ENCODE measurements at regions not wholly inside any gene's neighbourhood (a gene's known extent, or its start where the extent isn't known, plus 50 kb on each side); places are given as distances from the start of the nearest gene placed in this dataset.

DNA sequence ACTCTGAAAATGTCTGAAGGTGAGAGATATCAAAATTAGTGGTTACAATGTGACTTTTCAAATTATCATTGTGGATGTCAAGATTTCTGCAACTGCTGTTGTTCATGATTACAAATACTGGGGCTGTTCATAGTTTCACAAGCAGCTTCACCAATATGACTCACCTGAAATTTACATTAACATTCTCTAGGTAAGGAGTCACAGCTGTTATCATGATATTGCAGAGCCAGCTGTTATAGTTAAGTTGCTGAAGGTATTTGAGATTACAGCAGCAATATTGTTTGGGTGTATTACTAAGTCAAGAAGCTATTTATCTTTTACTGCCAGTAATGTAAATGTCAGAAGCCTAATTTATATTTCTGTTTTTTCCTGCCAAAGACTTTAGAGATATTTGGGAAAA lies 140.0 kb downstream of the MC4R start:
- Histone ChIP-seq H3K4me3 (ENCODE audit: low read length) (no peak overlapping the region), H3K27ac (ENCODE audit: low read length) (no peak overlapping the region), H3K27me3 (ENCODE audit: low read depth, low read length) (peaks cover 27% of the 10 kb centered on the region), H3K4me2 (ENCODE audit: low read length) (no peak overlapping the region), H3K9ac (ENCODE audit: low read length) (no peak overlapping the region), H2AFZ (ENCODE audit: low read depth, low read length) (no peak overlapping the region), H3K36me3 (replicated peaks; ENCODE audit: low read depth, low read length) (no peaks in the 10 kb centered on the region), H4K20me1 (ENCODE audit: insufficient read depth, low read length) (no peaks in the 10 kb centered on the region), H3K9me3 (ENCODE audit: insufficient read depth, low read length) (no peaks in the 10 kb centered on the region), H3K4me1 (ENCODE audit: low read length) (no peaks in the 10 kb centered on the region), H3K79me2 (ENCODE audit: low read length) (no peaks in the 10 kb centered on the region)
- no peak for TF ChIP-seq CTCF (IDR thresholded peaks at IDR 0.05; ENCODE audit: low read depth, low read length)
- no peak for TF ChIP-seq EZH2phosphoT487 (IDR thresholded peaks at IDR 0.05; ENCODE audit: low read depth)

DNA sequence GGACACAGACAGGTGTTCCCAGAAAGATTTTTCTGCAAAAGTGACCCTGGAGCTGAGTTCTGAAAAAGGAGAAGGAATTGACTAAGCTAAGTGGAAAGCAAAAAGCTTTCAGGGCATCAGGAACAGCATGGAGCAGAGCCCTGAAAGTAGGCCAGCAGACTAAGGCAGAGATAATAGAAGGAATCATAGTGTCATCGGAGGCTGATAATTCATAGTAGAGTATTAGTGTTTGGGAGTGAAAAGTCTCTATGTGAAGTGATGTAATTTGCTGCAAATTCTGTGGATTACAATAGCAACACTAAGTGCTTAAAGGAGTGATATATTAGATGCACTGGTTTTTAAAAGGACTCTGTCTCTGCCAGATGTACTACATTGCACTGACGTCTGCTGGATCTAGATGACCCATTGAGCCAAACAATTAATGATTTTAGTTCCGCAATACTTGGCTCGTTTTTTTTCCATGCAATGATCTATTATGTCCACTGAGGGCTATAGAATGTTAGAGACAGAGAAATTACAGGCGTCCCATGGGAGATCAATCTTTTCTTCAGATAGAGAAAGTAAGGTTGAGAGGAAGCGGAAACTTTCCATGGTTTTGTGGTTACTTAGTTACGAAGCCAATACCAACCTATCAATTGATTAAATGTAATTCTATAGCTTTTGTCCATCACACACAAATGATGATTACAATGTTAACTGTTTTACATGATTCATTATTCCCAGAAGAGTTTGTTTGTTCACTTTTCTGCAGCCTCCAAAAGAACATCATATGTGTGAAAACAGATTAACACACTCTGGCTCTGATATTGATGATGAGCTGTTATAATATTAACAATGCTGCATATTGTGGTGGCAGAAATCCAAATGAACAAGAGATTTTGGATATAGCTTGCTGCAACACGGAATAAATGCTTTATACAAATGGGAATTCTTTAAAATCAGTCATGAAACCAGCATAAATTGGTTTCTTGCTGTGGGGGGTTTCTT lies 143.7 kb downstream of the MC4R start:
- Histone ChIP-seq H4K20me1 (ENCODE audit: insufficient read depth, low read length) (no peaks in the 10 kb centered on the region), H3K9me3 (ENCODE audit: insufficient read depth, low read length) (peaks cover 18% of the 10 kb centered on the region), H3K4me2 (ENCODE audit: low read length) (no peak overlapping the region), H3K27me3 (ENCODE audit: low read depth, low read length) (peaks cover 3% of the 10 kb centered on the region; the same call in 1 of the 2 replicates), H3K79me2 (ENCODE audit: low read length) (no peaks in the 10 kb centered on the region), H3K4me3 (ENCODE audit: low read length) (no peak overlapping the region), H3K4me1 (ENCODE audit: low read length) (no peaks in the 10 kb centered on the region), H3K27ac (ENCODE audit: low read length) (no peak overlapping the region), H3K9ac (ENCODE audit: low read length) (no peak overlapping the region), H2AFZ (ENCODE audit: low read depth, low read length) (no peak overlapping the region), H3K36me3 (replicated peaks; ENCODE audit: low read depth, low read length) (no peaks in the 10 kb centered on the region)
- TF ChIP-seq EZH2phosphoT487 (IDR thresholded peaks at IDR 0.05; ENCODE audit: low read depth), result no peak

GRCh38 chr18:60215432-60215831 lies 157.1 kb downstream of the MC4R start:
- Histone ChIP-seq H3K27ac (ENCODE audit: low read length) (no peak overlapping the region), H3K4me3 (ENCODE audit: low read length) (no peak overlapping the region), H3K4me2 (ENCODE audit: low read length) (no peak overlapping the region), H2AFZ (ENCODE audit: low read depth, low read length) (no peak overlapping the region), H3K36me3 (replicated peaks; ENCODE audit: low read depth, low read length) (no peaks in the 10 kb centered on the region), H3K9ac (ENCODE audit: low read length) (no peak overlapping the region), H3K4me1 (ENCODE audit: low read length) (peaks cover 7% of the 10 kb centered on the region), H3K79me2 (ENCODE audit: low read length) (no peaks in the 10 kb centered on the region), H3K27me3 (ENCODE audit: low read depth, low read length) (no peaks in the 10 kb centered on the region), H3K9me3 (ENCODE audit: insufficient read depth, low read length) (no peaks in the 10 kb centered on the region), H4K20me1 (ENCODE audit: insufficient read depth, low read length) (no peaks in the 10 kb centered on the region)
- TF ChIP-seq CTCF (IDR thresholded peaks at IDR 0.05; ENCODE audit: low read depth, low read length) (no peak), EZH2phosphoT487 (IDR thresholded peaks at IDR 0.05; ENCODE audit: low read depth) (no peak)

DNA sequence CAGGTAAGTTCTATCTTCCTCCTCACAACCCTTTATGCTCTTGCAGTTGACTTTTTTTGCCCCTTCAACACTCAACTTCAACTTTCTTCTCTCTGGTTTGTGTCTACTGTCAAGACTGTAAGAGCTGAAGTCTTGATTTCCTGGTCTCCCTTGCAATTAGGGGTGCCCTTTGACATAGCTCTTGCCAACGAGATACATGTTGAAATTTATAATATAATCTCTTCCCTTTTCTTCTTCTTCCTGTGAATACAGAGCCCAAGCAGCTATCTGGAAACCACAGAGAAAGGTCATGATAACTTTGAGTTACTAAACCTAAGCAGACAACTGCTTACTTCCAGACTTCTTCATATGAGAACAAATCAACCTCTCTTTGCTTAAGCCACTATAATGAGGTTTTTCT lies 163.5 kb downstream of the MC4R start:
- Histone ChIP-seq H3K27ac (ENCODE audit: low read length) (no peak overlapping the region), H4K20me1 (ENCODE audit: insufficient read depth, low read length) (no peaks in the 10 kb centered on the region), H3K4me3 (ENCODE audit: low read length) (no peak overlapping the region), H2AFZ (ENCODE audit: low read depth, low read length) (no peak overlapping the region), H3K4me2 (ENCODE audit: low read length) (no peak overlapping the region), H3K36me3 (replicated peaks; ENCODE audit: low read depth, low read length) (no peaks in the 10 kb centered on the region), H3K79me2 (ENCODE audit: low read length) (no peaks in the 10 kb centered on the region), H3K9me3 (ENCODE audit: insufficient read depth, low read length) (no peaks in the 10 kb centered on the region), H3K9ac (ENCODE audit: low read length) (no peak overlapping the region), H3K4me1 (ENCODE audit: low read length) (no peaks in the 10 kb centered on the region), H3K27me3 (ENCODE audit: low read depth, low read length) (0 out of 2 replicates have a peak, but pooled peaks cover 5% of the 10 kb centered on the region)
- TF ChIP-seq CTCF (IDR thresholded peaks at IDR 0.05; ENCODE audit: low read depth, low read length) (no peak), EZH2phosphoT487 (IDR thresholded peaks at IDR 0.05; ENCODE audit: low read depth) (no peak)

Measured in OCI-LY3 (cell line).